Chondrocyte (in vitro differentiated cells): ENCODE measurements at regions not wholly inside any gene's neighbourhood (a gene's known extent, or its start where the extent isn't known, plus 50 kb on each side); places are given as distances from the start of the nearest gene placed in this dataset.

Experiments
- DNase-seq: peaks from one replicate; pipeline ENCODE4 v3.0.0; 2021; ENCODE audit warnings: mixed read lengths, low spot score
- H3K27ac Mint-ChIP-seq: one replicate; pipeline ENCODE4 v1.8.0; 2021; ENCODE audit warnings: mild to moderate bottlenecking, moderate library complexity, mixed read lengths; ENCODE audit not compliant: unreplicated experiment
- H3K27me3 Mint-ChIP-seq: 2 replicates; pipeline ENCODE4 v1.8.0; 2021; ENCODE audit warnings: low read depth, mixed read lengths
- H3K36me3 Mint-ChIP-seq: 2 replicates; pipeline ENCODE4 v1.8.0; 2021; ENCODE audit warnings: low read depth, mixed read lengths
- H3K4me1 Mint-ChIP-seq: 2 replicates; pipeline ENCODE4 v1.8.0; 2021; ENCODE audit warnings: low read depth, mild to moderate bottlenecking, mixed read lengths
- H3K4me3 Mint-ChIP-seq: one replicate; pipeline ENCODE4 v1.8.0; 2021; ENCODE audit warnings: mild to moderate bottlenecking, moderate library complexity, mixed read lengths; ENCODE audit not compliant: unreplicated experiment
- H3K9me3 Mint-ChIP-seq: 2 replicates; pipeline ENCODE4 v1.8.0; 2021; ENCODE audit warnings: low read depth, mixed read lengths
- CTCF ChIP-seq: fragments of 200-600 bp; sonication (generic); IDR thresholded peaks from 2 replicates; pipeline ENCODE4 v1.5.0; 2021; ENCODE audit warnings: antibody characterized with exemption, mild to moderate bottlenecking, moderate library complexity

DNA sequence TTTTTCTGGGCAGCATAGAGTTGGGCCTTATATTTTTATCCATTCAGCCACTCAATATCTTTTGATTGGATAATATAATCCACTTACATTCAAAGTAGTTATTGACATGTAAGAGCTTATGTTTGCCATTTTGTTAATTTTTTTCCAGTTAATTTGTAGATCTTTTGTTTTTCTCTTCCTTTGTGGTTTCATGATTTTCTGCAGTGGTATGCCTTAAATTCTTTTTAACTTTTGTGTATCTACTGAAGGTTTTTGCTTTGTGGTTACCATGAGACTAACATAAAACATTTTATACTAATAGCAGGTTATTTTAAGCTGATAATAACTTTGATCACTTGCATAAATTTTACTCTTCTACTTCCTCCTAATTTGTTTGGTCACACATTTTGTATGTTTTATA is 140.8 kb upstream of the GATB start:
- Mint-ChIP-seq H3K4me3 (no peak overlapping the region), H3K36me3 (peaks cover 3% of the 10 kb centered on the region), H3K9me3 (peaks cover 23% of the 10 kb centered on the region), H3K4me1 (no peaks in the 10 kb centered on the region), H3K27me3 (peaks cover 4% of the 10 kb centered on the region), H3K27ac (no peak overlapping the region)
- TF ChIP-seq CTCF, result no peak
- no peak for DNase-seq

DNA sequence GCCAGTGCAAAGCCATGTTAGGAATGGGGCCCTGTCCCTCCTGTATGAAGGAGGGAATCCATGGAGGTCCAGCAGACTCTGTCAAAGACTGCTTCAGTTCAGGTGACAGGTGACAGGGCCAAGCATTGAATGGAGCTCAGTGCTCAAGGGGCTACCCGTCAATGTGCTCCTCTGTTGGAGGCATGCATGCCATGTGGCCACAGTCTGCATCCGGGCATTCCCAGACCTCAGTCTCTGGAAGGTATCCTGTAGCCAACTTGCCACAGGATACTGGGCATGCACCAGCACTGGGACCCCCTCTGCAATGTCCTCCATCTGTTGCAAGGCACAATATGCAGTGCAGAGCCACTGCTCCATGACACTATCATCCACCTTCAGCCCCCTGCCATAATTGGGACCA is 136.1 kb upstream of the GATB start:
- no peaks in the 10 kb centered on the region for H3K4me1 Mint-ChIP-seq
- no peak for DNase-seq
- H3K27ac Mint-ChIP-seq, result no peak overlapping the region
- peaks cover 9% of the 10 kb centered on the region for H3K9me3 Mint-ChIP-seq
- peaks cover 2% of the 10 kb centered on the region for H3K36me3 Mint-ChIP-seq
- H3K27me3 Mint-ChIP-seq, result peaks cover 14% of the 10 kb centered on the region
- H3K4me3 Mint-ChIP-seq, result no peak overlapping the region
- no peak for TF ChIP-seq CTCF

GRCh38 chr4:151895671-151896070 is 134.9 kb upstream of the GATB start:
- Mint-ChIP-seq H3K27ac (no peak overlapping the region), H3K27me3 (peaks cover 18% of the 10 kb centered on the region), H3K36me3 (peaks cover 2% of the 10 kb centered on the region), H3K4me3 (no peak overlapping the region), H3K4me1 (no peaks in the 10 kb centered on the region), H3K9me3 (peaks cover 3% of the 10 kb centered on the region)
- no peak for TF ChIP-seq CTCF
- DNase-seq, result no peak

DNA sequence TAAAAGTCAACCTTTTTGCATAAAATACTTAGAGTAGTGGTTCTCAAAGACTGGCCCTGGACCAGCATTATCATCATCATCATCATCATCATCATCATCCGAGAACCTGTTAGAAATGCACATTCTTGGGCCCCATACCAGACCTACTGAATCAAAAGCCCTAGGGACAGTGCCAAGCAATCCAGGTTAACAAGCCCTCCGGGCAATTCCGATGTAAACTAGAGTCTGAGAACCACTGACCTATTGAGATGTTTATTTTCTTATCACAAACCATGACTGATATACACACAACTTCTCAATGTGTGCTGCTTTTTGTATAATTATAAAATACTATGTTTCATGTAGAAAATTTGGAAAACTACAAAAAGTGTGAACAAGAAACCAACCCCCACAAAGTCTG is 133.4 kb upstream of the GATB start:
- Mint-ChIP-seq H3K9me3 (no peaks in the 10 kb centered on the region), H3K27me3 (peaks cover 18% of the 10 kb centered on the region), H3K36me3 (peaks cover 2% of the 10 kb centered on the region), H3K4me3 (no peak overlapping the region), H3K4me1 (no peaks in the 10 kb centered on the region), H3K27ac (no peak overlapping the region)
- no peak for DNase-seq
- no peak for TF ChIP-seq CTCF

DNA sequence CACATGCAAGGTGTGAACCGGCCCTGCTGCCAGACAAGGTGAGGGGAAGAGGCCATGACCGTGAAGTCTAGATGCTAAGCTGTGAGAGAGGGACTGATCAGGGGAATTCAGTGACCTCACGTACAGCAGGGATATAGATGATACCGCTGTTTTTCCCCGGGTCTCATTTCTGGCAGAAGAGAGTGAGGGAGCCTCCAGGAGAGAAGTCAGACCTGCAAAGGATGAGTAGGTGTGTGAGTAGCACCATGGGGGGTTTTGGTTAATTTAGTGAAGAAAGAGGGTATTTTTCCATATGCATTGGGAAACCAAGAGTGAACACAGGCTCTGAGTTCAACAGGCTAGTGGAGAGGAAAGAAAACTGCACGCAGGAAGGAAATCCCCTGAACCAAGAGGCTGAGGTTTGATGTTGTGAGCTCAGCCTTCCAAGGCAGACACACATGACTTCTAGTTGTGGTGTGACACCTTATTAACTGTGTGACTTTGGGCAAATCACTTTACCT is 127.6 kb upstream of the GATB start:
- Mint-ChIP-seq H3K9me3 (peaks cover 2% of the 10 kb centered on the region), H3K27ac (no peak overlapping the region), H3K27me3 (peaks cover 13% of the 10 kb centered on the region), H3K36me3 (no peaks in the 10 kb centered on the region), H3K4me1 (no peaks in the 10 kb centered on the region), H3K4me3 (no peak overlapping the region)
- no peak for TF ChIP-seq CTCF
- no peak for DNase-seq
